Pancreas (tissue), 10 donors: ENCODE measurements at regions not wholly inside any gene's neighbourhood (a gene's known extent, or its start where the extent isn't known, plus 50 kb on each side); places are given as distances from the start of the nearest gene placed in this dataset.
A peak's percentile ranks its signal among the peaks of the same experiment; 100 is the strongest.

ENCODE experiments used
- ATAC-seq, 4 donors: fragments of 200-7000 bp; cut with Tn5 transposase; one replicate each; pipeline versions ENCODE4 v1.8.0 to v1.9.1; 2020; ENCODE audit warnings: mild to moderate bottlenecking in 4 of 4, moderate library complexity in 4 of 4
- DNase-seq, 6 donors: peaks; one replicate each; pipeline ENCODE4 v3.0.0-alpha.2; 2020
- FAIRE-seq: peaks from 2 replicates; lab custom pipeline; 2012; peaks lifted over from hg19 to GRCh38; lab: Jason Lieb, UNC
- H3K27ac ChIP-seq, 4 donors: fragments of 200-600 bp; sonication (generic); 1 replicate in 3 of 4; 2 replicates in 1 of 4; pipeline versions ENCODE4 v1.5.0 to v1.8.0; 2020
- H3K27me3 ChIP-seq, 4 donors: fragments of 200-600 bp; one replicate each; pipeline ENCODE4 v1.8.0; 2021
- H3K36me3 ChIP-seq, 3 donors: fragments of 200-600 bp; sonication (generic) in 1 of 3; one replicate each; pipeline versions ENCODE4 v1.5.0 to v1.8.0; 2020 to 2021
- H3K4me1 ChIP-seq, 3 donors: fragments of 200-600 bp; one replicate each; pipeline ENCODE4 v1.8.0; 2021
- H3K4me3 ChIP-seq, 4 donors: fragments of 200-600 bp; sonication (generic) in 2 of 4; one replicate each; pipeline versions ENCODE4 v1.5.0 to v1.8.0; 2020 to 2021
- H3K9me3 ChIP-seq, 4 donors: fragments of 200-600 bp; one replicate each; pipeline ENCODE4 v1.8.0; 2021
- WGBS, 2 donors: extraction: QIAGEN DNeasy Blood & Tissue Kit; methylation state at CpG; one replicate each; pipeline ENCODE4 v1.1.7; 2013; 5-methylcytosine and 5-hydroxymethylcytosine counted together
- intact Hi-C, 3 donors: fragments of 100-400 bp; cut with DNase I; formaldehyde crosslinking; loops; one replicate each; pipeline versions ENCODE4 v1.11.1 to v1.14.2; 2022
- TF ChIP-seq, protein P1 (sequence below), 4 donors: fragments of 200-600 bp; sonication (generic) in 3 of 4; IDR thresholded peaks; one replicate each; pipeline versions ENCODE4 v1.5.0 to v1.8.0; 2021; ENCODE audit warnings: antibody characterized with exemption in 4 of 4
- donor health status: healthy with polysubstance abuse.
- donor health status: DM: no; HTN: no; CAD: no; lungs with moderate emphysema.
- donor health status: DM: no; HTN: no; CAD: no.
- donor health status: control.
- donor health status: control.
- donor health status: Bipolar disorder and iron deficiency.
- donor health status: DM: yes; HTN: yes; CAD: no.
- donor health status: DM: no; HTN: no; CAD: no.
- donor health status: DM: no; HTN: no; CAD: no.
- donor health status: DM: yes; HTN: yes; CAD: no.

DNA sequence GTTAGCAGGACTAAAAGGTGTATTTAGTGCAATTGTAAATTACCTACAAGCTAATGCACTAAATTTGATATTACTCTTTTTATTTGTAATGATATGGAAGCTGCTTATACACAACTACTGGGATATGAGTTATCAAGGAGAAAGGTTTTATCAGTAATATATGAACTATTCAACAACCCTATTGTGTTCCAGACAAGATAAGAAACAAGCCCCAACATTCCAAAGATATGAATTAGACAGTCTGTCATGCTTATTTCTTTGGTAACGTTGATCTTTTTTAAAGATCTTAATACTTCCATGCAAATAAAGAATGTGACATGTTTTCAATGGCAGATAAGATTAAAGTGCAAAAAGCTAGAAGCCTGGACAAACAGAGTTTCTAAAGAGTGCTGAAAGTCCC is 314.0 kb upstream of the THBS1 start:
- FAIRE-seq (no peak), DNase-seq (no peak), ATAC-seq (peak in 1 of 4 donors; percentile 43)
- Histone ChIP-seq H3K27me3 (no peaks in the 10 kb centered on the region), H3K4me3 (no peak overlapping the region), H3K9me3 (no peaks in the 10 kb centered on the region), H3K36me3 (no peaks in the 10 kb centered on the region), H3K4me1 (peaks cover 8 to 30% (median 30%) of the 10 kb centered on the region in 3 donors), H3K27ac (no peak overlapping the region)
- intact Hi-C loops = no loop called here
- 6 to 9% methylated on average over 1 of the region's 1 CpG for WGBS, 2 donors
- TF ChIP-seq, protein P1, sequence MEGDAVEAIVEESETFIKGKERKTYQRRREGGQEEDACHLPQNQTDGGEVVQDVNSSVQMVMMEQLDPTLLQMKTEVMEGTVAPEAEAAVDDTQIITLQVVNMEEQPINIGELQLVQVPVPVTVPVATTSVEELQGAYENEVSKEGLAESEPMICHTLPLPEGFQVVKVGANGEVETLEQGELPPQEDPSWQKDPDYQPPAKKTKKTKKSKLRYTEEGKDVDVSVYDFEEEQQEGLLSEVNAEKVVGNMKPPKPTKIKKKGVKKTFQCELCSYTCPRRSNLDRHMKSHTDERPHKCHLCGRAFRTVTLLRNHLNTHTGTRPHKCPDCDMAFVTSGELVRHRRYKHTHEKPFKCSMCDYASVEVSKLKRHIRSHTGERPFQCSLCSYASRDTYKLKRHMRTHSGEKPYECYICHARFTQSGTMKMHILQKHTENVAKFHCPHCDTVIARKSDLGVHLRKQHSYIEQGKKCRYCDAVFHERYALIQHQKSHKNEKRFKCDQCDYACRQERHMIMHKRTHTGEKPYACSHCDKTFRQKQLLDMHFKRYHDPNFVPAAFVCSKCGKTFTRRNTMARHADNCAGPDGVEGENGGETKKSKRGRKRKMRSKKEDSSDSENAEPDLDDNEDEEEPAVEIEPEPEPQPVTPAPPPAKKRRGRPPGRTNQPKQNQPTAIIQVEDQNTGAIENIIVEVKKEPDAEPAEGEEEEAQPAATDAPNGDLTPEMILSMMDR (IDR thresholded peaks at IDR 0.05) = no peak

- TF ChIP-seq, protein P1 (IDR thresholded peaks at IDR 0.05) = no peak
- Histone ChIP-seq H3K9me3 (no peaks in the 10 kb centered on the region), H3K4me1 (peaks cover 8 to 34% (median 30%) of the 10 kb centered on the region in 3 donors), H3K27ac (no peak overlapping the region), H3K36me3 (no peaks in the 10 kb centered on the region), H3K4me3 (no peak overlapping the region), H3K27me3 (no peaks in the 10 kb centered on the region)
- ATAC-seq (no peak), FAIRE-seq (no peak), DNase-seq (no peak)
- intact Hi-C loops = no loop called here
- 89 to 91% methylated on average over 7 of the region's 7 CpGs for WGBS, 2 donors
These were observed 313.2 kb upstream of the THBS1 start for GRCh38 chr15:39267685-39268084.

GRCh38 chr15:39269352-39269751 is 311.5 kb upstream of the THBS1 start:
- FAIRE-seq = no peak
- H3K4me1 ChIP-seq = peaks cover 9 to 37% (median 32%) of the 10 kb centered on the region in 3 donors

DNA sequence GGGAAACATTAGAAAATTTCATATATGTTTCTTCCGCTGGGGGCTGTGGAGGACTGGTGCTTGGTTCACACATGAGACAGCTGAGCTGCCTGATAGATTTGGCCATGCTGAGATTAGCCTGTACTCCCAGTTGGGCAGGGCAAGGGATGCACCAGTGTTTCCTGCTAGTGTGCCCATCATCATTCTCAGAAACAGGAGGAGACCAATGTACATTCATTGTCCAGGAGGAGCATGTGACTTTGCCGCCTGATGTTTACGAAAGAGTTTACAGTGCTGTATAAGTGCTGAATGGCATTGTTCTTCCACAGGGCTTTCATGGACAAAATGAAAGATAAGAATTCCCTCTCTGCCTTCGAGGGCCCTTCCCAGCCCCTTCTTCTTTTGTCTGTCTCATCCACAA is 311.1 kb upstream of the THBS1 start:
- FAIRE-seq (no peak), DNase-seq (no peak), ATAC-seq (no peak)
- Histone ChIP-seq H3K4me1 (peaks cover 13 to 41% (median 37%) of the 10 kb centered on the region in 3 donors), H3K36me3 (no peaks in the 10 kb centered on the region), H3K27me3 (no peaks in the 10 kb centered on the region), H3K27ac (peak overlapping the region in 1 of 4 donors; percentile 87), H3K4me3 (peak overlapping the region in 1 of 4 donors; percentile 11), H3K9me3 (no peaks in the 10 kb centered on the region)
- WGBS, 2 donors = 64 to 72% methylated on average over 4 of the region's 4 CpGs
- intact Hi-C loops = loop anchor here in 1 of 3 donors (10.0 kb wide), 1 partner anchor 55 kb away; no protein-coding TSS in a partner anchor
- TF ChIP-seq, protein P1 (IDR thresholded peaks at IDR 0.05) = no peak

More at GRCh38 chr15:39269352-39269751, 311.5 kb upstream of the THBS1 start:
- intact Hi-C loops = no loop called here
- DNase-seq (peak in 1 of 6 donors; percentile 51), ATAC-seq (peak in 2 of 4 donors; percentile 14)
- TF ChIP-seq, protein P1 (IDR thresholded peaks at IDR 0.05) = no peak
- 53 to 58% methylated on average over 2 of the region's 2 CpGs for WGBS, 2 donors
- H3K4me3 ChIP-seq = no peak overlapping the region
- H3K27me3 ChIP-seq = no peaks in the 10 kb centered on the region
- peak overlapping the region in 1 of 4 donors; percentile 87 for H3K27ac ChIP-seq
- no peaks in the 10 kb centered on the region for H3K9me3 ChIP-seq
- H3K36me3 ChIP-seq = no peaks in the 10 kb centered on the region

DNA sequence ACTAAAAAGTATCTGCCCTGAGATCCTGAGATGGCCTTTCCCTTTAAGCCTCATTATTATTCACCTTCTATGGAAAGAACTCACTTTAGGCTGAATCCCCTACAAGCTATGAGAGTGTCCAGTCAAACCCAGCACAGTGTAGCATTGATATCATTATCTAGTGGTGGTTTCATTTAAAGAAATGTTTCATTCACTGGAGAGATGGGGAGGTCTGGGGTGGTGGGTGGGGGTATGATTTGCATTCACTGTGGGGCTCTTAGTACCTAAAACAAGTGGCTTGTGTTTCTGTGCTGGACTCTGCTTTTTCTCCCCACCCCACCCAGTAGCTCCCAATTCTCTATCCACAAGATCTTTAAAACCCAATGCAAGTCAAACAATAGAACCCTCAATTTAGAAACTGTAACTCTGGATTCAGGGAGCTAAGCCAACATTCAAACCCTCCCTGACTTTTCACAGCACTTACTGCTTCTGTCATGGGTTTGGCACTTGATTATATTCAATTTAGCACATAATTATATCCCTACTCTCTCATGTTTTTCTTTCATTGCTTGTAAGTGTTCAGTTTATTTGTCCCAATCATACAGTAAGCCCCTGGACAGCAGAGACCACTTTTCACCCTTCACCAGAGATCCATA is 310.5 kb upstream of the THBS1 start:
- ATAC-seq (no peak), DNase-seq (no peak), FAIRE-seq (no peak)
- intact Hi-C loops = loop anchor here in 1 of 3 donors (10.0 kb wide), 1 partner anchor 56 kb away; no protein-coding TSS in a partner anchor
- Histone ChIP-seq H3K27ac (peak overlapping the region in 1 of 4 donors; percentile 87), H3K9me3 (no peaks in the 10 kb centered on the region), H3K36me3 (no peaks in the 10 kb centered on the region), H3K27me3 (no peaks in the 10 kb centered on the region), H3K4me3 (peak overlapping the region in 1 of 4 donors; percentile 38), H3K4me1 (peaks cover 18 to 46% (median 42%) of the 10 kb centered on the region in 3 donors)
- TF ChIP-seq, protein P1 (IDR thresholded peaks at IDR 0.05) = no peak
